Endothelial cell of umbilical vein (primary cell): ENCODE measurements at regions not wholly inside any gene's neighbourhood (a gene's known extent, or its start where the extent isn't known, plus 50 kb on each side); places are given as distances from the start of the nearest gene placed in this dataset.
"Not testable (repeated sequence)": the region's sequence is repeated elsewhere in the genome, so short reads cannot be mapped to it uniquely, and the experiment has no call there.

Source experiments
- BruUV-seq: library from RNA; stranded (reverse); fragments of 400-500 nt; replicated peaks from 2 replicates; lab custom pipeline; 2021; lab: Mats Ljungman, UMichigan
- CTCF ChIA-PET: fragments of 300-600, 350-600 bp; sonication (Branson Sonifier 250); formaldehyde crosslinking; loops from one replicate; lab custom pipeline; 2021; ENCODE audit warnings: antibody characterized with exemption, inconsistent platforms; lab: Charles Lee
- POLR2A ChIA-PET: fragments of 300-600, 350-600 bp; sonication (Branson Sonifier 250); formaldehyde crosslinking; loops from one replicate; lab custom pipeline; 2021; ENCODE audit warnings: antibody characterized with exemption, inconsistent platforms; lab: Charles Lee
- DNase-seq: peaks from one replicate; pipeline ENCODE4 v3.0.0-alpha.2; 2011; ENCODE audit warnings: low read depth, low spot score
- FAIRE-seq: peaks from 2 replicates; lab custom pipeline; 2011; peaks lifted over from hg19 to GRCh38; lab: Jason Lieb, UNC
- H2AFZ ChIP-seq: 2 replicates; pipeline ENCODE4 v1.6.0; 2012; ENCODE audit warnings: low read depth, low read length, control low read depth, inconsistent platforms
- H3K27ac ChIP-seq: 2 replicates; pipeline ENCODE4 v1.5.1; 2011; ENCODE audit warnings: low read depth, mild to moderate bottlenecking, control low read depth, low read length, moderate library complexity; ENCODE audit not compliant: insufficient read depth
- H3K27me3 ChIP-seq, 2 experiments: 2 replicates each; pipeline versions ENCODE4 v1.6.0 to v1.6.1; 2011; ENCODE audit warnings: low read length in 2 of 2, mixed read lengths in 1 of 2; ENCODE audit not compliant: control insufficient read depth in 2 of 2, insufficient read depth in 2 of 2
- H3K36me3 ChIP-seq, 2 experiments: 2 replicates in 1 of 2; 3 replicates in 1 of 2; pipeline ENCODE4 v1.5.1; 2011; ENCODE audit warnings: low read length in 2 of 2, mild to moderate bottlenecking in 1 of 2, moderate library complexity in 1 of 2; ENCODE audit not compliant: control insufficient read depth in 2 of 2, insufficient read depth in 2 of 2; ENCODE audit errors: extremely low read depth in 1 of 2
- H3K4me1 ChIP-seq: 3 replicates; pipeline ENCODE4 v1.5.1; 2011; ENCODE audit warnings: mild to moderate bottlenecking, low read length; ENCODE audit not compliant: control insufficient read depth, insufficient read depth; ENCODE audit errors: extremely low read depth
- H3K4me2 ChIP-seq: 2 replicates; pipeline ENCODE4 v1.6.1; 2011; ENCODE audit warnings: low read length, control low read depth, mixed read lengths; ENCODE audit not compliant: insufficient read depth
- H3K4me3 ChIP-seq, 3 experiments: fragments of 200-600 bp in 1 of 3; sonication (generic), shearing (Covaris generic) in 1 of 3; replicated peaks in 1 of 3; 2 replicates each; pipeline ENCODE4 v1.5.1; 2011 to 2016; ENCODE audit warnings: control low read depth in 3 of 3, low read length in 3 of 3, mild to moderate bottlenecking in 2 of 3, inconsistent platforms in 1 of 3, low read depth in 1 of 3, moderate library complexity in 1 of 3; ENCODE audit not compliant: insufficient read depth in 1 of 3
- H3K79me2 ChIP-seq: 2 replicates; pipeline ENCODE4 v1.6.0; 2012; ENCODE audit warnings: low read length, inconsistent platforms; ENCODE audit not compliant: control insufficient read depth, insufficient read depth
- H3K9ac ChIP-seq: replicated peaks from 2 replicates; pipeline ENCODE3; 2011; ENCODE audit warnings: low read length, control low read depth; ENCODE audit not compliant: insufficient read depth; ENCODE audit errors: extremely low read depth
- H3K9me1 ChIP-seq: replicated peaks from 3 replicates; pipeline ENCODE4 v1.6.0; 2011; ENCODE audit warnings: mild to moderate bottlenecking, low read length; ENCODE audit not compliant: control insufficient read depth, insufficient read depth; ENCODE audit errors: extremely low read depth
- H3K9me3 ChIP-seq: replicated peaks from 2 replicates; pipeline ENCODE4 v1.5.1; 2012; ENCODE audit warnings: low read length, inconsistent platforms; ENCODE audit not compliant: control insufficient read depth, insufficient read depth
- H4K20me1 ChIP-seq: replicated peaks from 2 replicates; pipeline ENCODE3; 2011; ENCODE audit warnings: mild to moderate bottlenecking, low read length; ENCODE audit not compliant: control insufficient read depth, insufficient read depth; ENCODE audit errors: extremely low read depth
- CTCF ChIP-seq, 2 donors: IDR thresholded peaks; 1 replicate in 1 of 2; 2 replicates in 1 of 2; pipeline ENCODE4 v1.5.1; 2011; ENCODE audit warnings: low read length in 2 of 2, mild to moderate bottlenecking in 2 of 2, moderate library complexity in 2 of 2, control low read depth in 1 of 2, inconsistent platforms in 1 of 2, low read depth in 1 of 2; ENCODE audit not compliant: insufficient read depth in 1 of 2; ENCODE audit errors: extremely low read depth in 1 of 2
- EZH2 ChIP-seq: IDR thresholded peaks from 2 replicates; pipeline ENCODE4 v1.6.1; 2012; ENCODE audit warnings: borderline replicate concordance, low read depth, mild to moderate bottlenecking, moderate library complexity, low read length, inconsistent platforms; ENCODE audit not compliant: severe bottlenecking
- FOS ChIP-seq: IDR thresholded peaks from 2 replicates; pipeline ENCODE4 v1.6.1; 2011; ENCODE audit warnings: mild to moderate bottlenecking, low read length, moderate library complexity, borderline replicate concordance; ENCODE audit not compliant: insufficient read depth
- GATA2 ChIP-seq: IDR thresholded peaks from 2 replicates; pipeline ENCODE4 v1.7.0; 2011; ENCODE audit warnings: low read depth, mild to moderate bottlenecking, moderate library complexity, mixed read lengths, low read length; ENCODE audit not compliant: insufficient read length, insufficient read depth
- JUN ChIP-seq: IDR thresholded peaks from 2 replicates; pipeline ENCODE4 v1.6.1; 2011; ENCODE audit warnings: borderline replicate concordance, low read depth; ENCODE audit not compliant: insufficient read length, insufficient read depth
- MAX ChIP-seq: IDR thresholded peaks from 2 replicates; pipeline ENCODE4 v1.6.1; 2011; ENCODE audit not compliant: insufficient read depth, insufficient read length
- MYC ChIP-seq: IDR thresholded peaks from one replicate; pipeline ENCODE4 v1.6.1; 2011; ENCODE audit warnings: mild to moderate bottlenecking, low read depth, low read length
- POLR2A ChIP-seq: IDR thresholded peaks from 2 replicates; pipeline ENCODE4 v1.6.1; 2012; ENCODE audit warnings: low read depth, mild to moderate bottlenecking, control low read depth, low read length
- POLR2AphosphoS5 ChIP-seq: IDR thresholded peaks from 2 replicates; pipeline ENCODE4 v1.6.1; 2012; ENCODE audit warnings: low read depth, mild to moderate bottlenecking, control low read depth, low read length, moderate library complexity; ENCODE audit not compliant: insufficient read depth
- dilution Hi-C: fragments of 300-500 bp; cut with MboI; formaldehyde crosslinking; loops from one replicate; pipeline ENCODE4 v1.15.0; 2019; ENCODE audit warnings: low sequenced_read_pairs; ENCODE audit not compliant: extremely low pct_ligation_motif_present
- intact Hi-C: fragments of 100-400 bp; cut with micrococcal nuclease; formaldehyde crosslinking; loops from one replicate; pipeline ENCODE4 v1.10.0; 2022

GRCh38 chr10:124319926-124320391 lies 98.8 kb downstream of the OAT start:
- POLR2A ChIA-PET, result no interaction called here

GRCh38 chr10:124319520-124319919 lies 99.2 kb downstream of the OAT start:
- H3K4me2 ChIP-seq, H3K79me2 ChIP-seq, H3K4me3 ChIP-seq, intact Hi-C loops, DNase-seq, dilution Hi-C loops, FAIRE-seq, H3K9ac ChIP-seq, BruUV-seq, H3K27me3 ChIP-seq, H3K36me3 ChIP-seq, H3K27ac ChIP-seq, H2AFZ ChIP-seq, CTCF ChIA-PET, H3K9me1 ChIP-seq, H3K4me1 ChIP-seq, H3K9me3 ChIP-seq, H4K20me1 ChIP-seq, POLR2A ChIA-PET: not testable (repeated sequence)

More at GRCh38 chr10:124319926-124320391, 98.8 kb downstream of the OAT start:
- Histone ChIP-seq H3K79me2 (no peaks in the 10 kb centered on the region), H3K4me2 (no peak overlapping the region), H3K9me3 (no peaks in the 10 kb centered on the region), H3K9ac (no peak overlapping the region), H3K27me3 (no peaks in the 10 kb centered on the region), H3K4me3 (no peak overlapping the region), H3K4me1 (no peaks in the 10 kb centered on the region), H3K36me3 (no peaks in the 10 kb centered on the region), H3K27ac (no peak overlapping the region), H2AFZ (no peak overlapping the region), H3K9me1 (no peaks in the 10 kb centered on the region), H4K20me1 (no peaks in the 10 kb centered on the region)
- CTCF ChIA-PET, result no interaction called here
- FAIRE-seq (no peak), DNase-seq (no peak)
- BruUV-seq, result no TSS peak
- dilution Hi-C loops, result no loop called here
- intact Hi-C loops, result no loop called here
- TF ChIP-seq MAX (no peak), MYC (no peak), FOS (no peak), POLR2A (no peak), JUN (no peak), GATA2 (no peak), CTCF (IDR thresholded peaks at IDR 0.05; ENCODE audit: extremely low read depth in 1 of 2, insufficient read depth in 1 of 2, low read depth in 1 of 2, low read length in 2 of 2) (no peak), POLR2AphosphoS5 (no peak), EZH2 (no peak)
